SK-N-SH (cell line): ENCODE measurements at regions not wholly inside any gene's neighbourhood (a gene's known extent, or its start where the extent isn't known, plus 50 kb on each side); places are given as distances from the start of the nearest gene placed in this dataset.

Experiments
- CTCF ChIA-PET: fragments of 300-600, 350-600 bp; formaldehyde crosslinking; extraction: SDS; loops from one replicate; lab custom pipeline; 2021; lab: Yijun Ruan, JAX
- POLR2A ChIA-PET: fragments of 350-600 bp; sonication (Branson Sonifier 250); formaldehyde crosslinking; extraction: SDS; loops from one replicate; lab custom pipeline; 2020; ENCODE audit warnings: antibody characterized with exemption, inconsistent platforms; lab: Yijun Ruan, JAX
- DNase-seq: peaks from one replicate; pipeline ENCODE4 v3.0.0; 2012
- H2AFZ ChIP-seq: fragments of 200-600 bp; sonication (generic); 2 replicates; pipeline ENCODE4 v1.8.1; 2016; ENCODE audit warnings: antibody characterized with exemption, mild to moderate bottlenecking, low read depth
- H3F3A ChIP-seq: fragments of 200-600 bp; sonication (generic); replicated peaks from 2 replicates; pipeline ENCODE3; 2016; ENCODE audit warnings: antibody characterized with exemption, mild to moderate bottlenecking; ENCODE audit not compliant: insufficient read depth
- H3K27ac ChIP-seq, 2 experiments: fragments of 200-500 bp in 1 of 2; fragments of 200-600 bp in 1 of 2; sonication (Bioruptor generic) in 1 of 2; sonication (generic), shearing (Covaris generic) in 1 of 2; 2 replicates each; pipeline versions ENCODE4 v1.5.1 to v1.6.1; 2014 to 2016; ENCODE audit warnings: low read depth in 2 of 2, inconsistent platforms in 1 of 2, low read length in 1 of 2, mild to moderate bottlenecking in 1 of 2, mixed read lengths in 1 of 2
- H3K27me3 ChIP-seq: fragments of 200-600 bp; sonication (generic), shearing (Covaris generic); 2 replicates; pipeline ENCODE4 v1.6.1; 2016; ENCODE audit warnings: mixed run types; ENCODE audit not compliant: insufficient read depth
- H3K36me3 ChIP-seq, 2 experiments: fragments of 200-500 bp in 1 of 2; fragments of 200-600 bp in 1 of 2; sonication (Bioruptor generic) in 1 of 2; sonication (generic) in 1 of 2; replicated peaks in 1 of 2; 2 replicates each; pipeline versions ENCODE3 to v1.5.1; 2014 to 2016; ENCODE audit warnings: low read length in 1 of 2, mild to moderate bottlenecking in 1 of 2; ENCODE audit not compliant: insufficient read depth in 2 of 2, control insufficient read depth in 1 of 2
- H3K4me1 ChIP-seq, 2 experiments: fragments of 200-500 bp in 1 of 2; fragments of 200-600 bp in 1 of 2; sonication (Bioruptor generic) in 1 of 2; sonication (generic), shearing (Covaris generic) in 1 of 2; 2 replicates each; pipeline versions ENCODE4 v1.5.1 to v1.6.1; 2014 to 2016; ENCODE audit warnings: low read depth in 1 of 2, low read length in 1 of 2, mixed run types in 1 of 2; ENCODE audit not compliant: insufficient read depth in 2 of 2, control insufficient read depth in 1 of 2
- H3K4me2 ChIP-seq: fragments of 200-600 bp; sonication (generic), shearing (Covaris generic); 2 replicates; pipeline ENCODE4 v1.6.1; 2017; ENCODE audit warnings: mixed run types
- H3K4me3 ChIP-seq, 2 experiments: fragments of 200-500 bp in 1 of 2; fragments of 200-600 bp in 1 of 2; sonication (Bioruptor generic) in 1 of 2; sonication (generic), shearing (Covaris generic) in 1 of 2; 2 replicates each; pipeline versions ENCODE4 v1.5.1 to v1.8.1; 2014 to 2016; ENCODE audit warnings: low read depth in 2 of 2, inconsistent platforms in 1 of 2, low read length in 1 of 2, mild to moderate bottlenecking in 1 of 2, mixed read lengths in 1 of 2, moderate library complexity in 1 of 2
- H3K79me2 ChIP-seq: fragments of 200-600 bp; sonication (generic); 2 replicates; pipeline ENCODE4 v1.8.1; 2017; ENCODE audit warnings: mild to moderate bottlenecking; ENCODE audit not compliant: insufficient read depth
- H3K9ac ChIP-seq: fragments of 200-600 bp; sonication (generic); 2 replicates; pipeline ENCODE4 v1.6.1; 2017; ENCODE audit warnings: mixed run types
- H3K9me2 ChIP-seq: fragments of 200-600 bp; sonication (generic); 2 replicates; pipeline ENCODE4 v1.6.1; 2017; ENCODE audit warnings: mixed run types
- H3K9me3 ChIP-seq: fragments of 200-600 bp; sonication (generic); 2 replicates; pipeline ENCODE4 v1.6.1; 2017; ENCODE audit warnings: mixed run types, mild to moderate bottlenecking, moderate library complexity
- H4K20me1 ChIP-seq: fragments of 200-600 bp; sonication (generic); 2 replicates; pipeline ENCODE4 v1.6.1; 2017; ENCODE audit warnings: mild to moderate bottlenecking, mixed run types; ENCODE audit not compliant: insufficient read depth
- ELF1 ChIP-seq: IDR thresholded peaks from 2 replicates; pipeline ENCODE4 v1.4.0; 2012
- EP300 ChIP-seq, 2 experiments: IDR thresholded peaks; 2 replicates each; pipeline versions ENCODE4 v1.4.0 to v1.6.1; 2012; ENCODE audit warnings: borderline replicate concordance in 1 of 2, low read depth in 1 of 2, low read length in 1 of 2
- FOSL2 ChIP-seq: IDR thresholded peaks from 2 replicates; pipeline ENCODE4 v1.4.0; 2012; ENCODE audit warnings: low read depth, mild to moderate bottlenecking, moderate library complexity, borderline replicate concordance
- FOXM1 ChIP-seq: IDR thresholded peaks from 2 replicates; pipeline ENCODE4 v1.4.0; 2012; ENCODE audit warnings: low read depth, mild to moderate bottlenecking
- GABPA ChIP-seq: IDR thresholded peaks from 2 replicates; pipeline ENCODE4 v1.4.0; 2012; ENCODE audit warnings: low read depth, mild to moderate bottlenecking
- MEF2A ChIP-seq: IDR thresholded peaks from 2 replicates; pipeline ENCODE4 v1.4.0; 2012; ENCODE audit warnings: low read depth, borderline replicate concordance
- NRF1 ChIP-seq: IDR thresholded peaks from 2 replicates; pipeline ENCODE4 v1.6.1; 2012; ENCODE audit warnings: low read depth, mild to moderate bottlenecking, low read length
- RAD21 ChIP-seq: IDR thresholded peaks from 2 replicates; pipeline ENCODE4 v1.6.1; 2012; ENCODE audit warnings: mild to moderate bottlenecking, low read length
- RCOR1 ChIP-seq: fragments of 150-350 bp; IDR thresholded peaks from 2 replicates; pipeline ENCODE4 v1.6.1; 2017; ENCODE audit warnings: antibody characterized with exemption, low read length
- TEAD4 ChIP-seq: IDR thresholded peaks from 2 replicates; pipeline ENCODE4 v1.4.0; 2012; ENCODE audit warnings: mild to moderate bottlenecking, borderline replicate concordance; ENCODE audit not compliant: insufficient read depth
- WGBS: methylation state at CpG from one replicate; pipeline ENCODE4 v1.1.6; 2017; ENCODE audit warnings: low lambda C conversion rate; 5-methylcytosine and 5-hydroxymethylcytosine counted together
- TF ChIP-seq, protein P1 (sequence below): IDR thresholded peaks from 2 replicates; pipeline ENCODE4 v1.6.1; 2012; ENCODE audit warnings: mild to moderate bottlenecking, low read depth, low read length, moderate library complexity

DNA sequence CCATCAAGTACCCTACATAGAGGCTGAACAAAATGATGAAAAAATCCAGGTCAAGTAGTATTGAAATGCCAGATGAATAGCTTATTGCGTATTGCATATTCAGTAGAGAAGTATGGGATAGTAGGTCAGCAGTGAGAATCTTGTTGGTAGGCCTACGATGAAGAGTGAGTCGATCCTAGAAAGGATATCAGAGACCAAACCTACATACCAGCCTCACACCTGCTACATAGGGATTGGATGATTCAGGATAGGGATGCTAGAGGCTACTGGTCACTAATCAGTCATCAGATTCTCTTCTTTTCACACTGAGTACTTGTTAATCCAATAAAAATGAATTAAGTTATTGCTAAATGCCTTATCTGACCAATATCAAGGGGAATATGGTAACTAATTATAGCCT lies 274.5 kb downstream of the DSEL start (continued):
- TF ChIP-seq, protein P1, sequence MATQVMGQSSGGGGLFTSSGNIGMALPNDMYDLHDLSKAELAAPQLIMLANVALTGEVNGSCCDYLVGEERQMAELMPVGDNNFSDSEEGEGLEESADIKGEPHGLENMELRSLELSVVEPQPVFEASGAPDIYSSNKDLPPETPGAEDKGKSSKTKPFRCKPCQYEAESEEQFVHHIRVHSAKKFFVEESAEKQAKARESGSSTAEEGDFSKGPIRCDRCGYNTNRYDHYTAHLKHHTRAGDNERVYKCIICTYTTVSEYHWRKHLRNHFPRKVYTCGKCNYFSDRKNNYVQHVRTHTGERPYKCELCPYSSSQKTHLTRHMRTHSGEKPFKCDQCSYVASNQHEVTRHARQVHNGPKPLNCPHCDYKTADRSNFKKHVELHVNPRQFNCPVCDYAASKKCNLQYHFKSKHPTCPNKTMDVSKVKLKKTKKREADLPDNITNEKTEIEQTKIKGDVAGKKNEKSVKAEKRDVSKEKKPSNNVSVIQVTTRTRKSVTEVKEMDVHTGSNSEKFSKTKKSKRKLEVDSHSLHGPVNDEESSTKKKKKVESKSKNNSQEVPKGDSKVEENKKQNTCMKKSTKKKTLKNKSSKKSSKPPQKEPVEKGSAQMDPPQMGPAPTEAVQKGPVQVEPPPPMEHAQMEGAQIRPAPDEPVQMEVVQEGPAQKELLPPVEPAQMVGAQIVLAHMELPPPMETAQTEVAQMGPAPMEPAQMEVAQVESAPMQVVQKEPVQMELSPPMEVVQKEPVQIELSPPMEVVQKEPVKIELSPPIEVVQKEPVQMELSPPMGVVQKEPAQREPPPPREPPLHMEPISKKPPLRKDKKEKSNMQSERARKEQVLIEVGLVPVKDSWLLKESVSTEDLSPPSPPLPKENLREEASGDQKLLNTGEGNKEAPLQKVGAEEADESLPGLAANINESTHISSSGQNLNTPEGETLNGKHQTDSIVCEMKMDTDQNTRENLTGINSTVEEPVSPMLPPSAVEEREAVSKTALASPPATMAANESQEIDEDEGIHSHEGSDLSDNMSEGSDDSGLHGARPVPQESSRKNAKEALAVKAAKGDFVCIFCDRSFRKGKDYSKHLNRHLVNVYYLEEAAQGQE, result no peak
- TF ChIP-seq FOSL2, result no peak
- TF ChIP-seq, all 33 proteins: peak for 0

DNA sequence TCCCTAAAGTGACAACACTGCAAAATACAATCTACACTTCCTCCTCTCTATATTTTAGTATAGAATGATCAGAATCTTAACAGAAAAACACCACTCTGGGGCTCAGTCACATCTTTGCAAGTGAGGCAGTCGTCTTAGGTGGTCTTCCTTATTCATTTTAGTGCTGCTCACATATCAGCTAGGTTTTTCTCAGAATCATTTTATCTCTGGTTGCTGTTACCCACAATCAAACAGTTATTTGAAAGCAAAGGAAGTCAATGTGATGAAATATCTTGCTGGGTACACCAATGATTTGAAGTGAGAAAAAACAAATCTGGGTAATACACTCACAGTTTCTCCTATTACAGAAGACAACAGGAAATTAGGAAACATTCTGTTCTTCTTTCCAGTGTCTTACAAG lies 275.2 kb downstream of the DSEL start:
- H3K27ac ChIP-seq, result no peak overlapping the region
- H3K36me3 ChIP-seq, result no peaks in the 10 kb centered on the region
- TF ChIP-seq RAD21 (no peak), TEAD4 (no peak), ELF1 (no peak), EP300 (IDR thresholded peaks at IDR 0.05; ENCODE audit: borderline replicate concordance in 1 of 2, low read depth in 1 of 2, low read length in 1 of 2) (no peak), FOXM1 (no peak), GABPA (no peak), RCOR1 (no peak), MEF2A (no peak), NRF1 (no peak)
- TF ChIP-seq, protein P1, result no peak
- no peaks in the 10 kb centered on the region for H4K20me1 ChIP-seq
- POLR2A ChIA-PET, result no interaction called here
- no peaks in the 10 kb centered on the region for H3K79me2 ChIP-seq
- H2AFZ ChIP-seq, result no peak overlapping the region; the same call in 1 of the 2 replicates
- H3K9ac ChIP-seq, result no peak overlapping the region
- no peaks in the 10 kb centered on the region for H3K27me3 ChIP-seq
- 81% methylated on average over 1 of the region's 1 CpG for WGBS
- CTCF ChIA-PET, result no interaction called here
- peaks cover 6% of the 10 kb centered on the region for H3F3A ChIP-seq
- no peak overlapping the region for H3K4me3 ChIP-seq
- no peaks in the 10 kb centered on the region for H3K9me2 ChIP-seq
- no peak for DNase-seq
- no peak overlapping the region for H3K4me2 ChIP-seq
- peaks cover 2 to 8% of the 10 kb centered on the region in 2 experiments; a peak in 3 of 4 replicates for H3K4me1 ChIP-seq
- no peaks in the 10 kb centered on the region for H3K9me3 ChIP-seq
